OCI-LY1 (cell line): ENCODE measurements at regions not wholly inside any gene's neighbourhood (a gene's known extent, or its start where the extent isn't known, plus 50 kb on each side); places are given as distances from the start of the nearest gene placed in this dataset.

Experiments
- H2AFZ ChIP-seq: fragments of 200-600 bp; sonication (generic), shearing (Covaris generic); 2 replicates; pipeline ENCODE4 v1.6.0; 2014; ENCODE audit warnings: antibody characterized with exemption, mild to moderate bottlenecking, low read length
- H3F3A ChIP-seq: fragments of 200-600 bp; sonication (generic), shearing (Covaris generic); 2 replicates; pipeline ENCODE4 v1.6.0; 2014; ENCODE audit warnings: mild to moderate bottlenecking, antibody characterized with exemption, low read length, moderate library complexity; ENCODE audit not compliant: insufficient read depth
- H3K27ac ChIP-seq: fragments of 200-600 bp; sonication (generic); 2 replicates; pipeline ENCODE4 v1.5.1; 2014; ENCODE audit warnings: low read length, mixed run types, mild to moderate bottlenecking, low read depth; ENCODE audit not compliant: poor library complexity, severe bottlenecking
- H3K27me3 ChIP-seq: fragments of 200-600 bp; sonication (generic); 2 replicates; pipeline ENCODE4 v1.6.0; 2014; ENCODE audit warnings: antibody characterized with exemption, mild to moderate bottlenecking, low read length, moderate library complexity; ENCODE audit not compliant: insufficient read depth
- H3K36me3 ChIP-seq: fragments of 200-600 bp; sonication (generic); 2 replicates; pipeline ENCODE4 v1.6.1; 2014; ENCODE audit warnings: mild to moderate bottlenecking, antibody characterized with exemption, low read length, moderate library complexity, mixed read lengths; ENCODE audit not compliant: insufficient read depth
- H3K4me1 ChIP-seq: fragments of 200-600 bp; sonication (generic); 2 replicates; pipeline ENCODE4 v1.5.1; 2014; ENCODE audit warnings: mild to moderate bottlenecking, low read length, moderate library complexity; ENCODE audit not compliant: insufficient read depth, severe bottlenecking
- H3K4me2 ChIP-seq: fragments of 200-600 bp; sonication (generic), shearing (Covaris generic); 2 replicates; pipeline ENCODE4 v1.6.1; 2014; ENCODE audit warnings: low read length
- H3K4me3 ChIP-seq: fragments of 200-600 bp; sonication (generic); 2 replicates; pipeline ENCODE4 v1.5.1; 2014; ENCODE audit warnings: low read length, low read depth, mild to moderate bottlenecking, mixed read lengths; ENCODE audit not compliant: poor library complexity, severe bottlenecking
- H3K79me2 ChIP-seq: fragments of 200-600 bp; shearing (Covaris generic); 2 replicates; pipeline ENCODE4 v1.6.1; 2016; ENCODE audit warnings: mixed run types, low read length, mixed read lengths; ENCODE audit not compliant: insufficient read depth
- H3K9ac ChIP-seq: fragments of 200-600 bp; sonication (generic), shearing (Covaris generic); 2 replicates; pipeline ENCODE4 v1.6.1; 2014; ENCODE audit warnings: mild to moderate bottlenecking, low read length, mixed read lengths
- H3K9me2 ChIP-seq: fragments of 200-600 bp; sonication (generic), shearing (Covaris generic); 2 replicates; pipeline ENCODE4 v1.6.1; 2014; ENCODE audit warnings: low read depth, mild to moderate bottlenecking, low read length, mixed read lengths
- H3K9me3 ChIP-seq: fragments of 200-600 bp; shearing (Covaris generic); 2 replicates; pipeline ENCODE4 v1.6.1; 2014; ENCODE audit warnings: low read length, mixed read lengths
- H4K20me1 ChIP-seq: fragments of 200-600 bp; sonication (generic), shearing (Covaris generic); 2 replicates; pipeline ENCODE4 v1.6.0; 2016; ENCODE audit warnings: mild to moderate bottlenecking, low read length; ENCODE audit not compliant: insufficient read depth
- EZH2 ChIP-seq: fragments of 200-600 bp; sonication (generic), shearing (Covaris generic); IDR thresholded peaks from 2 replicates; pipeline ENCODE4 v1.8.0; 2017; ENCODE audit warnings: borderline replicate concordance, mixed run types, mild to moderate bottlenecking, antibody characterized with exemption, low read length, moderate library complexity, mixed read lengths
- TF ChIP-seq, protein P1 (sequence below): fragments of 200-600 bp; sonication (generic), shearing (Covaris generic); IDR thresholded peaks from 2 replicates; pipeline ENCODE4 v1.5.1; 2017; ENCODE audit warnings: mild to moderate bottlenecking, antibody characterized with exemption, low read length, moderate library complexity, mixed read lengths

DNA sequence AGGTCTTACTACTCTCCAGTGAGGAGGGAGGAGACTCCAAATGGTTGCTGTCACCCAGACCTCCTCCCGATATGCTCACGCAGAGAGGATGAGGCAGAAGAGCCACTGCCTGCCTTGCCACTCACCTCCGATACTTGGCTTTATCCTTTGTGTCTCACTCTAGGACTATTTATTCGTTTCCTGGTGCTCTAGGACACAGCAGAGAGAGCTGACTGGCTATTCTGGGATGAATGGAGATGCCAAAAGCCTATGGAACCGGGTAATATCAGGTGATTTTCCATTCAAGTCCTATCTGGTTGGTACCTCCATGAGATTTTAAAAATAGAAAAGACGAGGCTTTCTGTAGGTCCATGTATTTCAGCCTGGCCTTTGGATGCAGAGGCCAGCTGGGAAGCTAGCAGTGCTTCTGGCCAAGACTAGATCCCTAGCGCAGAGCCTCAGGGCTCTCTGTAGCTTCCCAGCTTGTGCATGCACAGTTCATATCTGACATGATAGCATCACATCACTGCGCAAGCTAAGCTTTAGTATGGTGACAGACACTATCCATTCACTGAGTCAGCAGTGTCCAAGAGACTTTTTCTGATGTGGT lies 239.0 kb upstream of the ANKRD30A start:
- TF ChIP-seq, protein P1, sequence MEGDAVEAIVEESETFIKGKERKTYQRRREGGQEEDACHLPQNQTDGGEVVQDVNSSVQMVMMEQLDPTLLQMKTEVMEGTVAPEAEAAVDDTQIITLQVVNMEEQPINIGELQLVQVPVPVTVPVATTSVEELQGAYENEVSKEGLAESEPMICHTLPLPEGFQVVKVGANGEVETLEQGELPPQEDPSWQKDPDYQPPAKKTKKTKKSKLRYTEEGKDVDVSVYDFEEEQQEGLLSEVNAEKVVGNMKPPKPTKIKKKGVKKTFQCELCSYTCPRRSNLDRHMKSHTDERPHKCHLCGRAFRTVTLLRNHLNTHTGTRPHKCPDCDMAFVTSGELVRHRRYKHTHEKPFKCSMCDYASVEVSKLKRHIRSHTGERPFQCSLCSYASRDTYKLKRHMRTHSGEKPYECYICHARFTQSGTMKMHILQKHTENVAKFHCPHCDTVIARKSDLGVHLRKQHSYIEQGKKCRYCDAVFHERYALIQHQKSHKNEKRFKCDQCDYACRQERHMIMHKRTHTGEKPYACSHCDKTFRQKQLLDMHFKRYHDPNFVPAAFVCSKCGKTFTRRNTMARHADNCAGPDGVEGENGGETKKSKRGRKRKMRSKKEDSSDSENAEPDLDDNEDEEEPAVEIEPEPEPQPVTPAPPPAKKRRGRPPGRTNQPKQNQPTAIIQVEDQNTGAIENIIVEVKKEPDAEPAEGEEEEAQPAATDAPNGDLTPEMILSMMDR, result no peak
- no peak for TF ChIP-seq EZH2
- Histone ChIP-seq H3K9ac (no peak overlapping the region), H2AFZ (no peak overlapping the region), H3K79me2 (no peaks in the 10 kb centered on the region), H3K9me3 (no peaks in the 10 kb centered on the region), H3K4me2 (no peak overlapping the region), H3K9me2 (no peaks in the 10 kb centered on the region), H3K27me3 (no peaks in the 10 kb centered on the region), H3F3A (no peaks in the 10 kb centered on the region), H3K4me3 (no peak overlapping the region), H3K4me1 (no peaks in the 10 kb centered on the region), H3K27ac (no peak overlapping the region), H3K36me3 (no peaks in the 10 kb centered on the region), H4K20me1 (no peaks in the 10 kb centered on the region)

DNA sequence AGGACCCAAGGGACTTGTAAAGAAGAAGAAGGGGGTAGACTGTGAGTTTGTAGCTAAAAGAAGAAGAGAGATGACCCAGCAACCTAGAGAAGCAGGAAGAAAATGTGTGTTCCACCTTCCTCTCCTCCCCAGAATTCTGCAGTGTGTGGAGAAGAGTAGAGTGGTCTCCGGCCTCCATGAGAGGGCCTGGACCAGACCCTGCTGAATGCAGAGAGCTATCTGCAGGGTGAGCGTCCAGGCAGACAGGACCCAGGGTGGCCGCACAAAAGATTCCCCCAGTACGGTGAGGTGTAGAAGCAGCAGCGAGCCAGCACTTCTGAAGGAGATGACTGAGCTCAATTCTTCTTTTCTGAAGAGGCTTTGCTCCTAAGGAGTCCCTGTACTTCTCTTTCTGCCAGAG lies 239.7 kb upstream of the ANKRD30A start:
- Histone ChIP-seq H3K4me3 (no peak overlapping the region), H3K4me1 (no peaks in the 10 kb centered on the region), H3K9me2 (no peaks in the 10 kb centered on the region), H4K20me1 (no peaks in the 10 kb centered on the region), H3F3A (no peaks in the 10 kb centered on the region), H3K27ac (no peak overlapping the region), H3K27me3 (no peaks in the 10 kb centered on the region), H3K4me2 (no peak overlapping the region), H3K36me3 (no peaks in the 10 kb centered on the region), H2AFZ (no peak overlapping the region), H3K9me3 (no peaks in the 10 kb centered on the region), H3K9ac (no peak overlapping the region), H3K79me2 (no peaks in the 10 kb centered on the region)
- TF ChIP-seq EZH2, result no peak
- TF ChIP-seq, protein P1, result no peak

DNA sequence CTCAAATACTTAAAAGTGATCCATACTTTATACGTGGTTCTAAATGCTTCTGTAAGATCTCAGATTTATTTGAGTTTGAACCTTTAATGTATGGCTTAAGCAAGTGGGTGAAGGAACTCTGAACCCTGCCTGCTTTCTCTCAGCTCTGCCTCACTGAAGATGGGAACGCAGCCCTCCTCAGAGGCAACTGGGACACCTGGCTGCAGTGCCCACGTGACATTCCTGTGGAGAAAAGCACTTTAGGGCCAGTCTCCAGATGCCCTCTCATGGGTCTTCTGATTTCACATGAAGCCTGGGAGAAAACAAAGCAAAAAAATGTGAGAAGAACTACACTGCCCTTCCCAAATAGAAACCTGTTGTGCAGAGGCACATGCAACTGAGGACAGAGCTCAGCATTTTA lies 242.6 kb upstream of the ANKRD30A start:
- no peaks in the 10 kb centered on the region for H3F3A ChIP-seq
- no peak overlapping the region for H3K4me3 ChIP-seq
- no peak for TF ChIP-seq EZH2
- TF ChIP-seq, protein P1, result no peak
- no peaks in the 10 kb centered on the region for H3K9me2 ChIP-seq
- H4K20me1 ChIP-seq, result no peaks in the 10 kb centered on the region
- H3K27me3 ChIP-seq, result no peaks in the 10 kb centered on the region
- H3K79me2 ChIP-seq, result no peaks in the 10 kb centered on the region
- no peak overlapping the region for H3K4me2 ChIP-seq
- no peak overlapping the region for H3K9ac ChIP-seq
- no peak overlapping the region for H2AFZ ChIP-seq
- H3K27ac ChIP-seq, result no peak overlapping the region
- no peaks in the 10 kb centered on the region for H3K36me3 ChIP-seq
- H3K4me1 ChIP-seq, result no peaks in the 10 kb centered on the region
- no peaks in the 10 kb centered on the region for H3K9me3 ChIP-seq
